Heart right ventricle (tissue), 16 donors: ENCODE measurements at regions not wholly inside any gene's neighbourhood (a gene's known extent, or its start where the extent isn't known, plus 50 kb on each side); places are given as distances from the start of the nearest gene placed in this dataset.

Experiments used
- ATAC-seq, 8 donors: fragments of 200-7000 bp; cut with Tn5 transposase; one replicate each; pipeline ENCODE4 v1.9.1; 2020; ENCODE audit warnings: mild to moderate bottlenecking in 8 of 8, moderate library complexity in 8 of 8, moderate number of reproducible peaks in 1 of 8
- DNase-seq, 2 donors: peaks; one replicate each; pipeline ENCODE4 v3.0.0-alpha.2; 2020
- H3K27ac ChIP-seq, 10 donors: fragments of 200-600 bp; sonication (generic) in 2 of 10; one replicate each; pipeline versions ENCODE4 v1.5.0 to v1.8.0; 2020 to 2022; ENCODE audit warnings: mild to moderate bottlenecking in 3 of 10
- H3K27me3 ChIP-seq, 7 donors: fragments of 200-600 bp; one replicate each; pipeline ENCODE4 v1.8.0; 2021 to 2022; ENCODE audit warnings: mild to moderate bottlenecking in 2 of 7
- H3K36me3 ChIP-seq, 9 donors: fragments of 200-600 bp; sonication (generic) in 1 of 9; one replicate each; pipeline versions ENCODE4 v1.5.0 to v1.8.0; 2020 to 2022; ENCODE audit warnings: mild to moderate bottlenecking in 2 of 9
- H3K4me1 ChIP-seq, 9 donors: fragments of 200-600 bp; sonication (generic) in 1 of 9; one replicate each; pipeline versions ENCODE4 v1.5.0 to v1.8.0; 2020 to 2022; ENCODE audit warnings: mild to moderate bottlenecking in 4 of 9
- H3K4me3 ChIP-seq, 10 donors: fragments of 200-600 bp; sonication (generic) in 2 of 10; one replicate each; pipeline versions ENCODE4 v1.5.0 to v1.8.0; 2020 to 2022; ENCODE audit warnings: mild to moderate bottlenecking in 7 of 10, moderate library complexity in 2 of 10
- H3K9me3 ChIP-seq, 11 donors: fragments of 200-600 bp in 10 of 11; sonication (generic) in 2 of 11; one replicate each; pipeline versions ENCODE4 v1.5.0 to v1.8.0; 2013 to 2022; ENCODE audit warnings: mild to moderate bottlenecking in 2 of 11, control low read depth in 1 of 11, moderate library complexity in 1 of 11
- CTCF ChIP-seq, 9 donors: fragments of 200-600 bp; sonication (generic) in 2 of 9; IDR thresholded peaks; one replicate each; pipeline versions ENCODE4 v1.5.0 to v1.8.0; 2021 to 2022; ENCODE audit warnings: antibody characterized with exemption in 9 of 9, mild to moderate bottlenecking in 5 of 9, moderate library complexity in 1 of 9
- WGBS, 2 donors: extraction: QIAGEN DNeasy Blood & Tissue Kit; methylation state at CpG; one replicate each; pipeline ENCODE4 v1.1.7; 2013; ENCODE audit warnings: inconsistent platforms in 1 of 2; 5-methylcytosine and 5-hydroxymethylcytosine counted together
- intact Hi-C, 10 donors: fragments of 100-400 bp; cut with DNase I; formaldehyde crosslinking; loops; one replicate each; pipeline versions ENCODE4 v1.11.1 to v1.14.2; 2022
- donor health status: Arrhythmogenic right ventricular cardiomyopathy.
- donor health status: ischemic (EF 13 %, LVEDD 7.1; RV severe dilation, severe dysfunction).
- donor health status: healthy with polysubstance abuse.
- donor health status: DM: no; HTN: yes; CAD: no.
- donor health status: DM: no; HTN: no; CAD: no.
- donor health status: ischemic (EF 25% LVEDD 6.9; RV normal size, moderate dysfunction).
- donor health status: ischemic (EF 25% LVEDD 5.7; RV mildly dilated, moderate dysfunction).
- donor health status: healthy.
- donor health status: DM: yes; HTN: yes; CAD: no.
- donor health status: Ischemic cardiomyopathy.
- donor health status: ischemic (EF 35%, LVEDD 5.7; RV mildly dilated, moderate dysfunction).
- donor health status: nonischemic (EF 11% LVEDD 7.7; RV severe dilation, severe dysfunction).
- donor health status: DM: yes; HTN: yes; CAD: no.
- donor health status: PGD.
- donor health status: ischemic (EF 29% LVEDD 5.4; RV normal size, mild dysfunction).
- donor health status: nonischemic (EF 23%, LVEDD 6.1; RV moderate dilation, normal function).

GRCh38 chr12:128091951-128092382, 175.0 kb upstream of the TMEM132C start:
- no peak for TF ChIP-seq CTCF (IDR thresholded peaks at IDR 0.05)
- intact Hi-C loops: no loop called here
- Histone ChIP-seq H3K27me3 (peaks cover 0 to 38% (median 3%) of the 10 kb centered on the region in 7 donors), H3K4me3 (no peak overlapping the region), H3K4me1 (no peaks in the 10 kb centered on the region), H3K27ac (no peak overlapping the region), H3K9me3 (peaks cover 0 to 6% (median 0%) of the 10 kb centered on the region in 11 donors), H3K36me3 (no peaks in the 10 kb centered on the region)
- DNase-seq (no peak), ATAC-seq (no peak)
- 42 to 44% methylated on average over 9 of the region's 9 CpGs for WGBS, 2 donors

GRCh38 chr12:128098730-128099129, 168.2 kb upstream of the TMEM132C start:
- Histone ChIP-seq H3K36me3 (no peaks in the 10 kb centered on the region), H3K4me1 (no peaks in the 10 kb centered on the region), H3K27me3 (peaks cover 0 to 14% (median 0%) of the 10 kb centered on the region in 7 donors), H3K4me3 (no peak overlapping the region), H3K27ac (no peak overlapping the region), H3K9me3 (peaks cover 0 to 9% (median 0%) of the 10 kb centered on the region in 11 donors)
- intact Hi-C loops: no loop called here
- ATAC-seq (no peak), DNase-seq (no peak)
- no peak for TF ChIP-seq CTCF (IDR thresholded peaks at IDR 0.05)
- WGBS, 2 donors: 71 to 80% methylated on average over 7 of the region's 7 CpGs

- no peak overlapping the region for H3K27ac ChIP-seq
- peaks cover 0 to 4% (median 0%) of the 10 kb centered on the region in 7 donors for H3K27me3 ChIP-seq
- H3K4me1 ChIP-seq: no peaks in the 10 kb centered on the region
- TF ChIP-seq CTCF (IDR thresholded peaks at IDR 0.05): no peak
- WGBS, 2 donors: 82 to 90% methylated on average over 6 of the region's 6 CpGs
- H3K4me3 ChIP-seq: no peak overlapping the region
- peaks cover 0 to 9% (median 0%) of the 10 kb centered on the region in 11 donors for H3K9me3 ChIP-seq
- DNase-seq (no peak), ATAC-seq (no peak)
- intact Hi-C loops: no loop called here
- H3K36me3 ChIP-seq: no peaks in the 10 kb centered on the region
These were observed 163.8 kb upstream of the TMEM132C start for GRCh38 chr12:128103152-128103551.

- Histone ChIP-seq H3K4me3 (no peak overlapping the region), H3K27me3 (peaks cover 0 to 10% (median 0%) of the 10 kb centered on the region in 7 donors), H3K27ac (no peak overlapping the region), H3K9me3 (peaks cover 0 to under 1% (median 0%) of the 10 kb centered on the region in 11 donors), H3K4me1 (no peaks in the 10 kb centered on the region), H3K36me3 (no peaks in the 10 kb centered on the region)
- DNase-seq (no peak), ATAC-seq (no peak)
- WGBS, 2 donors: 89 to 92% methylated on average over 10 of the region's 10 CpGs
- intact Hi-C loops: no loop called here
- TF ChIP-seq CTCF (IDR thresholded peaks at IDR 0.05): no peak
These were observed 157.7 kb upstream of the TMEM132C start for GRCh38 chr12:128109236-128109635.
